GM18498 (cell line): ENCODE measurements at regions not wholly inside any gene's neighbourhood (a gene's known extent, or its start where the extent isn't known, plus 50 kb on each side); places are given as distances from the start of the nearest gene placed in this dataset.

Experiments used
- ATAC-seq: cut with Tn5 transposase; IDR thresholded peaks from one replicate; pipeline ENCODE4 v1.9.1; 2021; ENCODE audit warnings: mild to moderate bottlenecking, moderate library complexity; ENCODE audit not compliant: unreplicated experiment

DNA sequence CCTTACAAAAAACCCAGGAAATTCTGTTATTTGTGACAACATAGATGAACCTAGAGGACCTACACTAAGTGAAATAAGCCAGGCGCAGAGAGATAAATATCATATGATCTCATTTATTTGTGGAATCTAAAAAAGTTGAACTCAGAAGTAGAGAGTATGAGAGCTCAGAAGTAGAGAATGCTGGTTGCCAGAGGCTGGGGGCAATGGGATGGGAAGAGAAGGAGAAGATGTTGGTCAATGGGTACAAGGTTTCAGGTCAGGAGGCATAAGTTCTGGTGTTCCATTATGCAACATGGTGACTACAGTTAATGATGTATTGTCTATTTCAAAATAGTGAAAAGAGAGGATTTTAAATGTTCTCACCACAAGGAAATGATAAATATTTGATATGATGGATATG, 259.1 kb upstream of the POU3F1 start:
- ATAC-seq, result no peak

DNA sequence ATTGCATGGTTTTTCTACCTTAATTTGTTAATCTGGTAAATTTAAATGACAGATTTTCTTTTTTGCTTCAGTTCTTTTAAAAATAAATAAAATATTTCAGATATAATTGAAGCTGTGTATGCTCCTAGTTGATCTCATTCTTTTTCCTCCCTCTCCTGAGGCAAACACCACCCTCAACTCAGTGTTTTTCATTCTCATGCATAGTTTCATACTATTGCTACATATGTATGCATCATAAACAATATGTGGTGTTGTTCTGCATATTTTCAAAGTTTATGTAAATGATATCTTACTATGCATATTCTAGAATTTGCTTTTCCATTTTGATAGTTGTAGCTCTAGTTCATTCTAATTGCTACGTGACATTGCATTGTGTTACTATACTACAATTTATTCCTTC, 257.2 kb upstream of the POU3F1 start:
- ATAC-seq, result no peak

DNA sequence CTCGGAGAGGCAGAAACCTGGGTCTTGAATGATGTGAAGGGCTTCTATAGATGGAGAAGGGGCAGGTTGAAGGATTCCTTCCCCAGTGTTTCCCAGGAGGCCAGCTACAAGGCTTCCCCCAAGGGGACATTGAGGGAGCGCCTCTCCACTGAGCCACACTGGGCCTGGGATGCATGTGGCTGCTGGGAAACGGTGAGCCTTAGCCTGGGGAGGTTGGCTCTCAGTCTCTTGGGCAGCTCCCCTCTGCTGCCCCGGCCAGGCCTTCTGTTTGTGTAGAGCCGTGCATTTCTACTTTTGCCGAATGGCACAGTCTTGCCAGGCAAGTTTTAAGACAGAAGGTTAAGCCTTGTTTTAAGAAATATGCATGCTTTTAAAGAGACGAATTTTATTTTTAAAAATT, 254.4 kb upstream of the POU3F1 start:
- no peak for ATAC-seq

DNA sequence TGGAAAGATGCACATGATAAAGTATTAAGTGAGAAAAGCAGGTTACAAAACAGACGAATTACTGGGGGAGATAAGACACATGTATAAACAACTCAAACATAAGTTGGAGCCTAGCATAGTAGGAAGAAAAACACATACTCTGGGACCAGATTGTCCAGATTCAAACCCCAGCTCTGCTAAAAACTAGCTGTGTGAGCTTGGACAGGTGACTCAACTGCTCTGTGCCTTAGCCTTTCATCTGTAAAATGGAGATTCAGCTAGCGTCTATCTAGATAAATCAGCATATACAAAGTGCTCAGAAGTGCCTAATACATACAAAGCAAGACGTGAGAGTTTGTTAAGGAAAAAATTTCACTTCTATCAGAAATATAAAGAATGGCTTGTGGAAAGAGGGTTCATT, 254.0 kb upstream of the POU3F1 start:
- no peak for ATAC-seq

GRCh38 chr1:38297842-38298241, 251.2 kb upstream of the POU3F1 start:
- no peak for ATAC-seq

DNA sequence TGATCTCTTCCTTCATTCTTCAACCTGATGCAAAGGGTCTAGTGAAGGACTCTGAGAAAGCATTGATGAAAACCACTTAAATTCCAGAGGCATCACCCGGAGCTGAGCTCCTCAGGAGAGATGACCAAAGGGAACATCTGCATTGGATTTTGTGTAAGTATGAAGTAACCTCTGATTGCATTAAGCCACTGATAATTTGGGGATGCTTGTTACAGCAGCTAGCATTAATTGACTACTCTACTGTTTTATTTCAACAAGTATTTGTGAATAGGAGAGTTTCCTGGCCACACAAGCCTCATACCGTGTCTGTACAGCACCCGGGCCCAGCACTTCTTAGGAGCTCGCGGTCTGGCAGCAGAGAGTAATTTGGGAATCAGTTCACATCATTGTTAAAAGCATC, 250.7 kb upstream of the POU3F1 start:
- no peak for ATAC-seq

GRCh38 chr1:38296047-38296446, 249.5 kb upstream of the POU3F1 start:
- no peak for ATAC-seq

DNA sequence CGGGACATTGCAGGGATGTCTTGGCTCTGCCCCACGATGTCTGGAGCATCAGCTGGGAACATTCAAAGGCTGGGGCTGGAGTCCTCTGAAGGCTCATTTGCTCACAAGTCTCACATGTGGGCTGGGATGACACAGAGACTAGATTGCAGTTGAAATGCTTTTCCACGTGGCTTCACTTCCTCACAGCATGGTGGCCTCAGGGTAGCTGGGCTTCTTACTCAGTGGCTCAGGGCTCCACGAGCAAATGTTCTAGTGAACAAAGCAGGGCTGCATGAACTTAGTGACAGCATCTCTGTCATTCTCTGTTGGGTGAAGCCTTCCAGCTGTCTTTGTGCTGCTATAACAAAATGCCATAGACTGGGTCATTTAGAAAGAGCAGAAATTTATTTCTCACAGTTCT, 247.0 kb upstream of the POU3F1 start:
- no peak for ATAC-seq

GRCh38 chr1:38292969-38293368, 246.4 kb upstream of the POU3F1 start:
- ATAC-seq, result no peak

GRCh38 chr1:38291906-38292521, 245.4 kb upstream of the POU3F1 start:
- ATAC-seq, result no peak

DNA sequence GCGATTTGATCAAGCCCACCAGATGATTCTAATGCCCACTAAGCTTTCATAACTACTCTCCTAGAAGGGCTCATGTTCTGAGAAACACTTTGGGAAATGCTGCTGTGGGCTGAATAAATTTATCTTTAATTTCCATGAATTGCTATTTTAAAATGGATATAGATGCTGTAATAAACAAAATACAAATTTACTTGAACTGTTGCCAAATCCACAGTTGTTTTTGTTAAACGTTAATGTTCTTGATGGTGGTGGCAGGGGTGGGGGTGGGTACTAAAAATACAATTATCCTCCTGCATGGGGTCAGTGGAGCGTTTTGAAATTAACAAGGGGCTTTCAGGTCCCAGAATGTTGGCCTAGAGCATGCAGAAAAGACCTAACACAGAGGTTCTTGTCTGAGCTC, 244.7 kb upstream of the POU3F1 start:
- no peak for ATAC-seq

GRCh38 chr1:38289034-38289433, 242.4 kb upstream of the POU3F1 start:
- ATAC-seq, result no peak

DNA sequence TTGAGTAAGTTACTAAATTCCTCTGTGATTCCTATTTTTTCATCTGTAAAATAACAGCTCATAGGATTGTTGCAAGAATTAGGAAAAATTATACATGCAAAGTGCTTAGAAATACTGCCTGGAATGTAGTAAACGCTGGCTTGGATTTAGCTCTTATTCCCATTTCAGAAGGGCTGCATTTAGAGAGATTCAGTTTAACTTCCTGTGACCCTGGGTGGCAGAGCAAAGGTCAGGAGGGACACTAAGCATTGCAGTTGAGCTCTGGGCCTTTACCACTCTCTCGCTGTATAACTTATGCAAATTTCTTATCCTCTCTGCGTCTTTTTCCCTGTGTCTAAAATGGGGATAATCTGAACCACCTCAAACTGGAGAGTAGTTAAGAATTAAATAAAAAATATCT, 241.0 kb upstream of the POU3F1 start:
- no peak for ATAC-seq

GRCh38 chr1:38287036-38287435, 240.4 kb upstream of the POU3F1 start:
- no peak for ATAC-seq

- ATAC-seq, result no peak
Measured at GRCh38 chr1:38285807-38286530, 239.4 kb upstream of the POU3F1 start.

- no peak for ATAC-seq
Measured at GRCh38 chr1:38284953-38285352, 238.4 kb upstream of the POU3F1 start.

- no peak for ATAC-seq
Measured at GRCh38 chr1:38283696-38284470, 237.3 kb upstream of the POU3F1 start.

- no peak for ATAC-seq
Measured at GRCh38 chr1:38279148-38279547, 232.6 kb upstream of the POU3F1 start.

DNA sequence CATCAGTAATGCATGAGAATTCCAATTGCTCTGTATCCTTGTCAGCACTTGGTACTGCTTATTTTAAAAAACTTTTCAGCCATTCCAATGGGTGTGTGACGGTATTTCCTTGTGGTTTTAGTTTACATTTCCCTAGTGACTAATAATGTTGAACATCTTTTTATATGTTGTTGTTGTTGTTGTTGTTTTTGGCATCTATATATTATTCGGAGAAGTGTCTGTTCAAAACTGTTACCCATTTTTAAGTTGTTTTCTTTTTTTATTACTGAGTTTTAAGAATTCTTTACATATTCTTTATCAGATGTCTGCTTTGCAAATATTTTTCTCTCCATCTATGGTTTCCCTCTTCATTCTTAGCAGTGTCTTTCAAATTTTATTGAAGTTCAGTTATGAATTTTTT, 231.1 kb upstream of the POU3F1 start:
- ATAC-seq, result no peak

DNA sequence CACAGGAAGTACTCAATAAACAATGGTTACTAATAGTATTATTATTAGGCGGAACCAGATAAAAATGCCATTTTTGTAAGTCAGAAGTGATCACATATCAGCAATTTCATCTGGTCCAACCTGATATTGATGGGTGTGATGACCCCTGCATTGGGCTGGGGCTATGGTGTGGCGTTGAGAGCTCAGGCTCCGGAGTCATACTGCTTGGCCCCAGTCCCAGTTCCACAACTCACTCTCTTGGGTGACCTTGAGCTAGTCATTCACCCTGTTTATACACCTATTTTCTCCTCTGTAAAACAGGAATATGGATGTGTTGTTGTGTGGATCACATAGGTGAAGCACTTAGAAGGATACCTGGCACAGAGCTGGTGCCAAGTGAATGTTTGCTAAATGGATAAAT, 229.4 kb upstream of the POU3F1 start:
- no peak for ATAC-seq

DNA sequence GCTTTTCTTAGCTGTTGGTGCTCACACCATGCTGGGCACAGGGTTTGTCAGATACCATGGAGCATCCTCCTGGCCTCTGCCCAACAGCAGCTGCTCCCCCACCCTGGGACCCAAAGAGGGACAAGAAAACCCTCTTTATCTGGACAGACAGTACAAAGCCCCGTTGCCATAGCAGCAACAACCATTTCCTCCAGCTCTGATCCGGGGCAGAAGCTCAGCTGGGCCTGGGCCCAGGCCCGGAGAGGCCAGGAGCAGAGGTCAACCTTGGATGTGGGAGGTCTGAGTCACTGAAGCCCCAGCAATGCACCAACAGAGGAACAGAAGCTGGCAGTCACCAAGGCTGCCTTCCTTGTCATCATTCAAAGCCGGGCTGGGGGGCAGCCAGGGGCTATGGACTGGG, 228.4 kb upstream of the POU3F1 start:
- ATAC-seq, result no peak

DNA sequence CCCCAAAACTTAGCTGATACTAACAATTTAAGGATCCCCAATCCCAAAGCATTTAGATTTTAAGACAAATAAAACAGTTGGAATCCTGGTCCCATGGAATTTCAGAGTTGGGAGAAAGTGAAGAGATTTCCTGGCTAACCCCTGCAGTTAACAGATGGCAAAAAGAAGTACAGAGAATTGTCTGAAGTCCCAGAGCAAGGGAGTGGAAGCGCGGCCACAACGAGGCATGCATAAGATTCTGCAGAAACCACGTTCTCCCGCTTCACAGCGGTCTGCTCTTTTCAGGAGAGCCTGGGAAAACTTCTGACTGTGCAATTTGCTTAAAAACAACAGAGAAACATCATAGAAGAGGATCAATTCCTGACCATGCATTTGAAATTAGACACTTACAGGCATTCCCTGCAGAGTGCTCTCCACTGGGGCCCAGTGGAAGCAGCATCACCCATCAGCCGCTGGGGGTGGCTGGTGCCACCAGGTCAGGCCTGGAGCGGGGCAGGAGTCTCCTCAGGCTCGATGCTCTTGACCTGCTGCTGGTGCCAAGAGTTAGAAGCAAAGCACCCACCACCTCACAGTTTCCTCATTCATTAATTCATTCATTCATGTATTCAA, 226.7 kb upstream of the POU3F1 start:
- no peak for ATAC-seq
